ENCODE measurements at regions not wholly inside any gene's neighbourhood (a gene's known extent, or its start where the extent isn't known, plus 50 kb on each side); places are given as distances from the start of the nearest gene placed in this dataset.
A peak's percentile ranks its signal among the peaks of the same experiment; 100 is the strongest.

- ATAC-seq, result no peak
- TF ChIP-seq TOX (CRISPR knock-in tag; IDR thresholded peaks at IDR 0.05; ENCODE audit: borderline replicate concordance) (no peak), ISL1 (CRISPR knock-in tag; IDR thresholded peaks at IDR 0.05) (no peak)
Measured at GRCh38 chr13:64057372-64058020, 2641.8 kb upstream of the PCDH20 start.

DNA sequence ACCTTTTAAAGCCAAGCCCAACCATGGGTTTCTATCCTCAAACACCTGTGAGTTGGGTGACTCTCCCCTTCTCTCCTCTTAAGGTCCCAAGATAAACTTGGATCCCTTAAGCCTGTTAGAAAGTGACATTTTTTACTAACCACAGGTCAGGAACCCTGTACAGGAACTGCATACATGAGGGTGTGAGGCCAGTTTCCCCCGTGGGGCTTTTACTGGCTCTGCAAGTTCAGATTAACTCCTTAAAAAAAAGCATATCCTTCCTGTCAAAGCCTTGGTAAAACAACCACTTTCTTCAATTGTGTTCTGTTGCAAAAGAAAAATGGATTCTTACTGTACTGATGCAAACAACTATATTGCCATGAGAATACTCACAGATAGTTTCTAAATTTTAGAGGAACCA lies 2638.7 kb upstream of the PCDH20 start:
- ATAC-seq, result no peak
- TF ChIP-seq BACH2 (CRISPR knock-in tag; IDR thresholded peaks at IDR 0.05; ENCODE audit: borderline replicate concordance) (no peak), TCF4 (CRISPR knock-in tag; IDR thresholded peaks at IDR 0.05; ENCODE audit: borderline replicate concordance) (no peak), CSDC2 (CRISPR knock-in tag; IDR thresholded peaks at IDR 0.05) (no peak), TSHZ2 (CRISPR knock-in tag; IDR thresholded peaks at IDR 0.05) (no peak), SNAI2 (CRISPR knock-in tag; IDR thresholded peaks at IDR 0.05) (no peak), ZC3H10 (CRISPR knock-in tag; IDR thresholded peaks at IDR 0.05) (no peak), ZNF8 (CRISPR knock-in tag; IDR thresholded peaks at IDR 0.05) (no peak), TOX (CRISPR knock-in tag; IDR thresholded peaks at IDR 0.05; ENCODE audit: borderline replicate concordance) (no peak), ZFP30 (CRISPR knock-in tag; IDR thresholded peaks at IDR 0.05) (no peak), ZFP3 (CRISPR knock-in tag; IDR thresholded peaks at IDR 0.05) (no peak), CSRNP3 (CRISPR knock-in tag; IDR thresholded peaks at IDR 0.05) (no peak), OSR1 (CRISPR knock-in tag; IDR thresholded peaks at IDR 0.05) (no peak), GLIS3 (CRISPR knock-in tag; IDR thresholded peaks at IDR 0.05) (no peak), ISL1 (CRISPR knock-in tag; IDR thresholded peaks at IDR 0.05) (no peak), ESRRG (CRISPR knock-in tag; IDR thresholded peaks at IDR 0.05) (no peak), PPARA (CRISPR knock-in tag; IDR thresholded peaks at IDR 0.05; ENCODE audit: borderline replicate concordance) (no peak), POU6F1 (CRISPR knock-in tag; IDR thresholded peaks at IDR 0.05; ENCODE audit: borderline replicate concordance, low read depth) (no peak), ZNF565 (CRISPR knock-in tag; conservative IDR thresholded peaks at IDR 0.05; ENCODE audit: low read depth) (no peak), RARB (CRISPR knock-in tag; IDR thresholded peaks at IDR 0.05) (no peak), ARNTL (CRISPR knock-in tag; IDR thresholded peaks at IDR 0.05; ENCODE audit: borderline replicate concordance, low read depth) (no peak)

DNA sequence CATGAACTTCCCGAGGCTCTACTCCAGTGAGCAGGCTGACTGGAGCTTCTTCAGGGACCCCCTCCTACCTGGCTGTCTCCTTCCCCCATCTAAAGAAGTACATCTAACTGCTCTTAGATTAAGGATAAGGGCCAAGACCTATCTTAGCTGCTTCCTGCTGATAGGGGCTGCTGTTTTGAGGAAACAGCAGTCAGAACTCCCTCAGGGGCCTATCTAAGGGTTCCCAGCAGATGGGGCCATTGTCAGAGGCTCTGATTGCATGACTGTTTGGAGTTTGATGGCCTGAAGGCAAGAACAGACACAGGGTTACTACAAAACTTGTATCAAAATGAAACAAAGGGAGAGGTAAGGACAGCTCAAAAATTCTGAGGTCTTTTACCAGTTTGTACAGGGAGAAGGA lies 2636.9 kb upstream of the PCDH20 start:
- no peak for ATAC-seq
- TF ChIP-seq TCF4 (CRISPR knock-in tag; IDR thresholded peaks at IDR 0.05; ENCODE audit: borderline replicate concordance), result no peak
- no peak for TF ChIP-seq OSR1 (CRISPR knock-in tag; IDR thresholded peaks at IDR 0.05)
- no peak for TF ChIP-seq SNAI2 (CRISPR knock-in tag; IDR thresholded peaks at IDR 0.05)
- TF ChIP-seq PPARA (CRISPR knock-in tag; IDR thresholded peaks at IDR 0.05; ENCODE audit: borderline replicate concordance), result no peak
- no peak for TF ChIP-seq GLIS3 (CRISPR knock-in tag; IDR thresholded peaks at IDR 0.05)

- ATAC-seq, result no peak
- TF ChIP-seq ZNF8 (CRISPR knock-in tag; IDR thresholded peaks at IDR 0.05) (peak; percentile 95), CSDC2 (CRISPR knock-in tag; IDR thresholded peaks at IDR 0.05) (no peak), ZNF70 (CRISPR knock-in tag; IDR thresholded peaks at IDR 0.05) (no peak)
- TF ChIP-seq, protein P1, sequence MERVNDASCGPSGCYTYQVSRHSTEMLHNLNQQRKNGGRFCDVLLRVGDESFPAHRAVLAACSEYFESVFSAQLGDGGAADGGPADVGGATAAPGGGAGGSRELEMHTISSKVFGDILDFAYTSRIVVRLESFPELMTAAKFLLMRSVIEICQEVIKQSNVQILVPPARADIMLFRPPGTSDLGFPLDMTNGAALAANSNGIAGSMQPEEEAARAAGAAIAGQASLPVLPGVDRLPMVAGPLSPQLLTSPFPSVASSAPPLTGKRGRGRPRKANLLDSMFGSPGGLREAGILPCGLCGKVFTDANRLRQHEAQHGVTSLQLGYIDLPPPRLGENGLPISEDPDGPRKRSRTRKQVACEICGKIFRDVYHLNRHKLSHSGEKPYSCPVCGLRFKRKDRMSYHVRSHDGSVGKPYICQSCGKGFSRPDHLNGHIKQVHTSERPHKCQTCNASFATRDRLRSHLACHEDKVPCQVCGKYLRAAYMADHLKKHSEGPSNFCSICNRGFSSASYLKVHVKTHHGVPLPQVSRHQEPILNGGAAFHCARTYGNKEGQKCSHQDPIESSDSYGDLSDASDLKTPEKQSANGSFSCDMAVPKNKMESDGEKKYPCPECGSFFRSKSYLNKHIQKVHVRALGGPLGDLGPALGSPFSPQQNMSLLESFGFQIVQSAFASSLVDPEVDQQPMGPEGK (CRISPR knock-in tag; IDR thresholded peaks at IDR 0.05; ENCODE audit: borderline replicate concordance), result no peak
Measured at GRCh38 chr13:64051278-64051677, 2635.6 kb upstream of the PCDH20 start.
